ENCODE measurements at regions not wholly inside any gene's neighbourhood (a gene's known extent, or its start where the extent isn't known, plus 50 kb on each side); places are given as distances from the start of the nearest gene placed in this dataset.

- no peak for TF ChIP-seq CTCF (conservative IDR thresholded peaks at IDR 0.05)
- TF ChIP-seq ZFX (IDR thresholded peaks at IDR 0.05) = no peak
- H3K27ac ChIP-seq = no peak overlapping the region
Measured at GRCh38 chr14:22513066-22513812, 75.8 kb downstream of the DAD1 start.

GRCh38 chr14:22512106-22512814 lies 76.8 kb downstream of the DAD1 start:
- H3K27ac ChIP-seq = no peak overlapping the region
- no peak for TF ChIP-seq CTCF (conservative IDR thresholded peaks at IDR 0.05)
- no peak for TF ChIP-seq ZFX (IDR thresholded peaks at IDR 0.05)

- H3K27ac ChIP-seq = no peak overlapping the region
Measured at GRCh38 chr14:22510527-22511110, 78.4 kb downstream of the DAD1 start.

GRCh38 chr14:22509751-22510300 lies 79.2 kb downstream of the DAD1 start:
- no peak for TF ChIP-seq ZFX (IDR thresholded peaks at IDR 0.05)
- no peak for TF ChIP-seq CTCF (conservative IDR thresholded peaks at IDR 0.05)
- H3K27ac ChIP-seq = no peak overlapping the region

More at GRCh38 chr14:22510527-22511110, 78.4 kb downstream of the DAD1 start:
- TF ChIP-seq ZFX (IDR thresholded peaks at IDR 0.05) = no peak
- TF ChIP-seq CTCF (conservative IDR thresholded peaks at IDR 0.05) = no peak

GRCh38 chr14:22509036-22509709 lies 79.9 kb downstream of the DAD1 start:
- no peak overlapping the region for H3K27ac ChIP-seq
- TF ChIP-seq ZFX (IDR thresholded peaks at IDR 0.05) (no peak), CTCF (conservative IDR thresholded peaks at IDR 0.05) (no peak)

GRCh38 chr14:22508662-22509035 lies 80.4 kb downstream of the DAD1 start:
- H3K27ac ChIP-seq = no peak overlapping the region
- no peak for TF ChIP-seq ZFX (IDR thresholded peaks at IDR 0.05)
- TF ChIP-seq CTCF (conservative IDR thresholded peaks at IDR 0.05) = no peak

Data from C4-2B (cell line).